HCT116 (cell line): ENCODE measurements at regions not wholly inside any gene's neighbourhood (a gene's known extent, or its start where the extent isn't known, plus 50 kb on each side); places are given as distances from the start of the nearest gene placed in this dataset.

Experiments used
- POLR2A ChIP-seq: IDR thresholded peaks from 2 replicates; pipeline ENCODE4 v1.7.0; 2011; ENCODE audit warnings: borderline replicate concordance; ENCODE audit not compliant: insufficient read depth, insufficient read length; ENCODE audit errors: extremely low read depth
- TF ChIP-seq, protein P1 (sequence below): IDR thresholded peaks from 2 replicates; pipeline ENCODE4 v1.6.1; 2012; ENCODE audit warnings: low read depth

DNA sequence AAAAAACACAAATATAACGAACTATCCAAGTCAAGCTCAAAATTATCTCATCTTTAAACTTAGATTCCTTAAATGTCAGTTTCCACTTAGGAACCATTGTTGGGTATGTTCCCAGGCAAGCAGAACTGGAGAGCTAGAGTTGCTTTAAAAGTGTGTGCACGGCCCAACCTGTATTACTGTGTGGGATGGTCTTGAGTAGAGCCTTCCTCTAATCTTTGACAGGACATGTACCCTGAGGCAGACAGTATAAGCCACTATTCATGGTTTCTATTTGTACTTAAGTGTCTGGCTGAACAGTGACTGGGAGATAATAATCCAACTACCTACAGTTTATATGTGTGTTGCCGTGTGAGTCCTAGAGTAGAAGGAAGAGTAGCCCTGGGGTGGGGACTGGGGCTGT lies 239.7 kb downstream of the GPD2 start:
- TF ChIP-seq, protein P1, sequence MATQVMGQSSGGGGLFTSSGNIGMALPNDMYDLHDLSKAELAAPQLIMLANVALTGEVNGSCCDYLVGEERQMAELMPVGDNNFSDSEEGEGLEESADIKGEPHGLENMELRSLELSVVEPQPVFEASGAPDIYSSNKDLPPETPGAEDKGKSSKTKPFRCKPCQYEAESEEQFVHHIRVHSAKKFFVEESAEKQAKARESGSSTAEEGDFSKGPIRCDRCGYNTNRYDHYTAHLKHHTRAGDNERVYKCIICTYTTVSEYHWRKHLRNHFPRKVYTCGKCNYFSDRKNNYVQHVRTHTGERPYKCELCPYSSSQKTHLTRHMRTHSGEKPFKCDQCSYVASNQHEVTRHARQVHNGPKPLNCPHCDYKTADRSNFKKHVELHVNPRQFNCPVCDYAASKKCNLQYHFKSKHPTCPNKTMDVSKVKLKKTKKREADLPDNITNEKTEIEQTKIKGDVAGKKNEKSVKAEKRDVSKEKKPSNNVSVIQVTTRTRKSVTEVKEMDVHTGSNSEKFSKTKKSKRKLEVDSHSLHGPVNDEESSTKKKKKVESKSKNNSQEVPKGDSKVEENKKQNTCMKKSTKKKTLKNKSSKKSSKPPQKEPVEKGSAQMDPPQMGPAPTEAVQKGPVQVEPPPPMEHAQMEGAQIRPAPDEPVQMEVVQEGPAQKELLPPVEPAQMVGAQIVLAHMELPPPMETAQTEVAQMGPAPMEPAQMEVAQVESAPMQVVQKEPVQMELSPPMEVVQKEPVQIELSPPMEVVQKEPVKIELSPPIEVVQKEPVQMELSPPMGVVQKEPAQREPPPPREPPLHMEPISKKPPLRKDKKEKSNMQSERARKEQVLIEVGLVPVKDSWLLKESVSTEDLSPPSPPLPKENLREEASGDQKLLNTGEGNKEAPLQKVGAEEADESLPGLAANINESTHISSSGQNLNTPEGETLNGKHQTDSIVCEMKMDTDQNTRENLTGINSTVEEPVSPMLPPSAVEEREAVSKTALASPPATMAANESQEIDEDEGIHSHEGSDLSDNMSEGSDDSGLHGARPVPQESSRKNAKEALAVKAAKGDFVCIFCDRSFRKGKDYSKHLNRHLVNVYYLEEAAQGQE = no peak
- no peak for TF ChIP-seq POLR2A
